CD4-positive, alpha-beta T cell treated with Interleukin-1 beta for 1 hour (primary cell): ENCODE measurements at regions not wholly inside any gene's neighbourhood (a gene's known extent, or its start where the extent isn't known, plus 50 kb on each side); places are given as distances from the start of the nearest gene placed in this dataset.
"Not testable (repeated sequence)": the region's sequence is repeated elsewhere in the genome, so short reads cannot be mapped to it uniquely, and the experiment has no call there.

Experiments
- DNase-seq, 2 donors: peaks; one replicate each; pipeline ENCODE4 v3.0.0-alpha.2; 2020 to 2022

DNA sequence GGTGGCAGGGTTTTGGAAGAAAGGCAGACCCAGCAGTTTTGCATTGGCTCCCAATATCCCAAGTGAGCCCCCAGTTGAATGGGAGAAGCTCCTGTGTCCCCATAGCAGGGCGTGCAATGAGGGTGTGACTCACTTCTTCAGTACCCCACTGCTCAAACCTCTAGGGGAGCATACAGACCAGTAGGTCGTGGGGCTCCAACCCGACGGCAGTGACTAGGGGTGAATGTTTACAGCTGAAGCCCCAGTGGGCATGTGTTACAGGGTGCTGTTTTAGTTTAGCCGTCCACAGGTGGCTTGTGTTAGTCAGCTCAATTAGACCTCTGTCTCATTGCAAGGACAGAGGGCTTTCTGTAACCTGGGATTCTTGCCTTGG, 564.5 kb upstream of the CNTN5 start:
- DNase-seq, result no peak

DNA sequence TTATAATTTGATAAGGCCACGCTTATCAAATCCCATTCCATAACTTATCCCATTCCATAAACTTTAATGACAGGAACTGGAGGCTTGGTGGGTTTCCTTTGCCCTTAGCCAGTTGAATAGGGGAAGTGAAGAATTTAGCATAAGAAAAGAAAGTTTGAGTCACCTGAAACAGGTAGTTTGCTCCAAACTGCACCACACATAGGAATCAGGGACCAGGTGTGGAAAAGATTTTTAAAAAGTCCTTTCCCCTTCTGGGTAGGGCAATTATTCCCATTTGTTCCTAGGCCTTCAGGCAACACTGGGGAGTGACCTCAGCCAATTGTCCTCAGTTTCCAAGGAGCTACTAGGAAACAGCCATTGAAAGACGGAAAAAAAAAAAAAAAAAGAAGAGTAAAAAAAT, 525.7 kb upstream of the CNTN5 start:
- no peak for DNase-seq

DNA sequence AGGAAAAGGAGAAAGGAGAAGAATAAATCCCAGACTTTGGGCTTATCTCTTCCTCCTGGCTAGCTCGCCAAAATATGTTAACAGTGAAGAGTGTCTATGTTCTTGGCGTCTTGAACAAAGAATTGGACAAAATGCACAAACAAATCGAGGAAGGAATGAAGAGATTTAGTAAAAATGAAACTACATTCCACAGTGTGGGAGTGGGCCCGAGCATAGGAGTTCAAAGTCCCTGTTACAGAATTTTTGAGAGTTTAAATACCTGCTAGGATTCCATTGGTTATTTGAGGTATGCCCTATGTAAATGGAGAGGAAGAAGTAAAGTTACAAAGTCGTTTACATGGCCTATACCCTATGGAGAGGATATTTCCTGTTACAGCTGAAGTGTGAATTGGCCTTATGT, 525.1 kb upstream of the CNTN5 start:
- no peak for DNase-seq

DNA sequence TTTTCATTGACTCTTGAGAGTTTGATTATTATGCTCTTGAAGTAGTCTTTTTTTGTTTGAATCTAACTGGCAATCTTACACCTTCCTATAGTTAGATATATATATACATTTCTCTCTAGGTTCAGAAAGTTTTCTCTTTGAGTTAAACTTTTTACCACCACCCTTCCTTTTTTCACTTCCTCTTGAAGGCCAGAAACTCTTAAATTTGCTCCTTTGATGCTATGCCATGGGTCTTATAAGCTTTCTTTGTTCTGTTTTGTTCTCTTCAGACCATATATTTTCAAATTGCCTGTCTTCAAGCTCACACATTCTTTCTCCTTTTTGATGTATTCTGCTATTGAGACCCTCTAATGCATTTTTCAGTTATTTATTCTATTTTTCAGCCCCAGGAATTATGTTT, 513.5 kb upstream of the CNTN5 start:
- DNase-seq, result no peak

DNA sequence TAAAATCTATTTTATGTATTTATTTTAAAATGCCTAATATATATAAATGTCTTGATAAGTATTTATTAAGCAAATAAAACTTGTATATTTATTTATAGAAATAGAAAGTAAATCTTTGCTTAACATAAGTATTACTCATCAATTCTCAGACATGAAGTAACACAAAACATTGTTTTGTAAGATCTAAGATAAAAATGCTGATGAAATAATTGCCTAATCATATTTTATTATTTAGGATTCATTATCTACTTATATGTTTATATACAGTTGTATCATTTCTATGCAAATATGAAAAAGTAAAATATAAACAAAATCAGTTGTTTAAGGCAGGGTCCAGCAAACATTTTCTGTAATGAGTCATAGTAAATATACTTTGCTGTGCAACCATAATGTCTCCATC, 507.8 kb upstream of the CNTN5 start:
- no peak for DNase-seq

DNA sequence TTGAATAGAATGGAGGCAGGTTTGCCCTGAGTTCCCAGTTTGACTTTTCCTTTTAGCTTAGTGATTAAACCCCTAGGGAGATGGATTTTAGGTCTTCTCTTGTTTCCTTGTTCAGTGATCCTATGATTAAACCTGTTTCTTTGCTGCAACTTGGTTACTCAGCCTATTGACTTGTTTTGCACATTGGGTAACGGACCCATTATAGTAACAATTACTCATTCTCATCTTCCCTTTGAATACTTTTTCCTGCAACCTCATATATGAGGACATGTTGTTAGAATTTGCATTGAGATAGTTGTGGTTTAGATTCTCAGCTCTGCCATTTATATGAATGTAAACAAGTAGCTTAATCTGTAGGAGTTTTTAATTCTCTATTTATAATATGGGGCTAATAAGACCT, 489.2 kb upstream of the CNTN5 start:
- DNase-seq, result no peak

DNA sequence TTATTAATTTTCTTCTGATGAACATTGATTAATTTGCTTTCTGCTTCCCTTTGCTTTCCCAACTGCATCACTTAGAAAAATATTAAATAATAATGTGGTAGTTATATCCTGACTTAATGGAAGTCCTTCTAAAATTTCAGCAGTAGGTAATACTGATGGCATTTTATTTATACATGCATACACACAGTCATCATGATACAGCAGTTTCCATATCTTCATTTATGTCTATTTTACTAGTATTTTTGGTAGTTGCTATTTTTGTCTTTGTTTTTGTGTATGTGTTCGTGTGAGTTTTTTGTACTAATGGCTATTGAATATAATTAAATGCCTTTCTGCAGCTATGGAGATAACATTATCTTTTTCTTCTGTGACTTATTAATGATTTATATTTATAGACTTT, 484.7 kb upstream of the CNTN5 start:
- no peak for DNase-seq

DNA sequence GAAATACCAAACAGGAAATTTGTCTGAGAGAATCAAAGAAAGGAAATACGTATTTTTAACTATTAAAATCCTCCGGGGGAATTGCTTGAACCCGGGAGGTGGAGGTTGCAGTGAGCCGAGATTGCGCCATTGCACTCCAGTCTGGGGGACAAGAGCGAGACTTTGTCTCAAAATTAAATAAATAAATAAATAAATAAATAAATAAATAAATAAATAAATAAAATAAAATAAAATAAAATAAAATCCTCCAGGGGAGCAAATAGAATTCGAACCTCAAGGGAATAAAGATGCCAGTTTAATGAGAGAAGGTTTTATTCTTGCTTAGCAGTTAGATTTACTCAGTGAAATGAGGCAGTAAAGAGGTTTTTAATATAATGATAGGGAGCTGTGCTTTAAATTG, 482.4 kb upstream of the CNTN5 start:
- not testable (repeated sequence) for DNase-seq

DNA sequence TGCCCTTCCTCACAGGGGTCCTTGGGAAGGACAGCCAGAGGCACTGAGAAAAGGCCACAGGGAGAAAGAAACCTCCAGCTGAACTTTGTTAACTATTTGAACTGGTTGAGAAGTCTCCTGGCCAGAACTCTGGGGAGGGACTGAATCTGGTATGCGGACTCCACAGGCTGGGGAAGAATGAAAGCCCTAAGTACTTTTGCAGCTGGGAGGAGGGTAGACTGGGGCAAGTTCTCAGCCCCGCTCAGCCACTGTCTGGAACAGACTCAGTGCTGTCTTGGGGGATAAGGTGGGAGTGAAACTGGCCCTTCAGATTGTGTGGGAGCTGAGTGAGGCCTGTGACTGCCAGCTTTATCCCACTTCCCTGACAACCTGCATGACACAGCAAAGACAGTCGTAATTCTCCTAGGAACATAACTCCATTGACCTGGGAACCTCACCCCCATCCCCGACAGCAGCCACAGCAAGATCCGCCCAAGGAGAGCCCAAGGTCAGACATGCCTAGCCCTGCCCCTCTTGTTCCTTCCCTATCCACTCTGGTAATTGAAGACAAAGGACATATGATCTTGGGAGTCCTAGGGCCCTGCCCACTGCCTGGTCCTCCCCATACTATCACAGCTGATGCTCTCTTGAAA, 475.1 kb upstream of the CNTN5 start:
- no peak for DNase-seq

DNA sequence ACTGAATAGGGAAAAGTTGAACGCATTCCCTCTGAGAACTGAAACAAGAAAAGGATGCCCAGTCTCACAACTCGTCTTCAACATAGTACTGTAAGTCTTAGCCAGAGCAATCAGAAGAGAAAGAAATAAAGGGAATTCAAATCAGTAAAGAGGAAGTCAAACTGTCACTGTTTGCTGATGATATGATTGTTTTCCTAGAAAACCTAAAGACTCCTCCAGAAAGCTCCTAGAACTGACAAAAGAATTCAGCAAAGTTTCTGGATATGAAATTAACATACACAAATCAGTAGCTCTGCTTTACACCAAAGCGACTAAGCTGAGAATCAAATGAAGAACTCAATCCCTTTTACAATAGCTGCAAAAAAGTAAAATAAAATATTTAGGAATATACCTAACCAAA, 471.2 kb upstream of the CNTN5 start:
- no peak for DNase-seq

DNA sequence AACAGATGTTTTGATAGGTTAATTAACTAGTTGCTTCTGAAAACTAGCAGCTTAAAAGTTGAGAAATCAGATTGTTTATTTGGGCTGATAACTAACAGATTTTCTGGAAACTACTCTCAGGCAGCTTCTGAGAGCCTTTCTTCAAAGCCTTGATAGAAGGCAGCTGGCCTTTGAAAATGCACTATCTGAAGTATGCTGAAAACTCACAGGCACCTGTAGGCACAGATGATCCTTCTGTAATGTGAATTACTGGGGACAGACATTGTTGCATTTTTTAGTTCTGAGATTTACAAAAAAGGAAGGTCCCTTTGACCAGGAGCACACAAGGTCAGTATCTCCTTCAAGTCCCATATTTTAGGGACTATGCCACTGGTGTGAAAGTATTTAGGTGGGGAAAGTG, 460.8 kb upstream of the CNTN5 start:
- DNase-seq, result no peak

DNA sequence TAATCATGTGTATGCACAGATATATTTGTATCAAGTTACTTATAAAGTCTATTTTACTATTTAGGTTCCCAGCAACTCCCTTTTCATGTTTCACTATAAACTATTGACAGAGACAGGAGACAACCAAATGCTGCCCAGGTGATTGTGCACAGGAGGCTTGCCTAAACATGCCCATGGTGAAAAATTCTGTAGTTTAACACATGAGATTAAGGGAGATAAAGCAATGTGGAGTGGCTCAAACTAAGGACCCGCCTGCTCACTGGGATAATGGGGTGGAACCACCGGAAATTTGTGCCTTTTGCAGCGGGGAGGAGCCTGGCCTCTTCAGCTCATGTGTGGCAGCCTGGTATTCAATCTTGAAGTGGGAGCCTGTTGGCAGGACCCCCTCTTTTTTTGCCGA, 459.5 kb upstream of the CNTN5 start:
- no peak for DNase-seq

DNA sequence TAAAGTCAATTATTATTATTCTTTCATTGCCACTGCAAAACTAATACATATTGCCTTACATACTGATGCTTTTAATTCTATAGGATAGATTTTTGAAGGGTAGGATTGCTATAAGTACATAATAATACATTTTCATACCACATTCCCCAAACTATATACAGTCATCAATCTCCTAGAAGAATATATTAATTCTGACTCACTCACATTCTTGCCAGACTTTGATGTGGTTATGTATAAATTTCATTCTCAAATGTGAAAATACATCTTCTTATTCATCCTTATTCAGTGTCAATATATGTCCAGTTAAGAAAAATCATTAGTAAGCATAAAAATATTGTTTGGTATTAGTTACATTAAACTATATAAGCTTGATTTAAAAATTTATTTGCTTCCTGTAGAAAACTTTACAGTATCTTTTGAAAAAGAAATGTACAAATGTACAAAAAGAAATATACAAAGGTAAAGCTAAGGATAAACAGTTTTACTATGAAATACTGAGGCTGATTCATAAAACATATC, 458.8 kb upstream of the CNTN5 start:
- no peak for DNase-seq

DNA sequence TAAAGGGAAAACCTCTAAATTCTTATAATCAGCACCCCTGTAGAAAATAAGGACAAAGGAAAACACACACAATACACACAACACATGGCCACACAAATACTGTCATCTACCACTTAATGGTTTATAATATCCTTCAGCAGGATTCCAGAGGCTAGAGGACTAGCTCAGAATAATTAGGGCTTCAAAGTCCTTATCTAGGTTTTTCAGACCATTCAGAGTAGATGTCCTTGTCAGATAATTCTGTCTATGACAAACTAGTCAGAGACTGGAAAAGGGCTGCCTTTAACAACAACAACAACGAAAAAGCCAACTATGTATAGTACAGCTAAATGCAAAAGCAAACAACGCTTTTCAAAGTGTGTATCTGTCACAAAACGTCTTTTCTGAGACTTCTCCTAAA, 456.5 kb upstream of the CNTN5 start:
- DNase-seq, result no peak

DNA sequence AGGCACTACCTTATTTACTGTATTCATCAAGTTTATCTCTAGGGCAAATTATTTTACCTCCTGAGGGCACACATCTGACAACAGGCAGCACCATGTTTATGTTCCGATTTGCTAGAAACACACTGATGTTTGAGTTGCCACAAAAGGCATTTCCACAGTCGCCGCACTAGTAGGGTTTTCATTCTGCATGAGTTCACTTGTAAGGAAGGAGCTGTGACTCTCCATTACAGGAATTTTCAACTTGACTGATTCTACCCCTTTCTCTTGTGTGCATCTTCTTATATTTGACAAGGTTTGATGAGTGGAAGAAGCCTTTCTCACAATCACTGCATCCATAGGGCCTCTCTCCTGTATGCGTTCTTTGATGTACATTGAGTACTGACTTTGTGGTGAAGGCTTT, 455.9 kb upstream of the CNTN5 start:
- no peak for DNase-seq

DNA sequence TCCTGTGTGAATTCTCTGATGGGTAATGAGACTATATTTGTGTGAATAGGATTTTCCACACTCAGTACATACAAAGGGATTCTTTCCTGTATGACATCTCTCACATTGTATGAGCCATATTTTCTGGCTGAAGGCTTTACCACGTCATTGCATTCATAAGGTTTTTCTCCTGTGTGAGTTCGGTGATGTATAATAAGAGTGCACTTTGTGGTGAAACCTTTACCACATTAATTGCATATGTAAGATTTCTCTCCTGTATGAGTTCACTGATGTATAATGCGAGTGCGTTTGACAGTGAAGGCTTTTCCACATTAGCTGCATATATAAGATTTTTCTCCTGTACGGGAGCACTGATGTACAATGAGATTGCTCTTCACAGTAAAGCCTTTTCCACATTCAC, 455.4 kb upstream of the CNTN5 start:
- DNase-seq, result no peak

DNA sequence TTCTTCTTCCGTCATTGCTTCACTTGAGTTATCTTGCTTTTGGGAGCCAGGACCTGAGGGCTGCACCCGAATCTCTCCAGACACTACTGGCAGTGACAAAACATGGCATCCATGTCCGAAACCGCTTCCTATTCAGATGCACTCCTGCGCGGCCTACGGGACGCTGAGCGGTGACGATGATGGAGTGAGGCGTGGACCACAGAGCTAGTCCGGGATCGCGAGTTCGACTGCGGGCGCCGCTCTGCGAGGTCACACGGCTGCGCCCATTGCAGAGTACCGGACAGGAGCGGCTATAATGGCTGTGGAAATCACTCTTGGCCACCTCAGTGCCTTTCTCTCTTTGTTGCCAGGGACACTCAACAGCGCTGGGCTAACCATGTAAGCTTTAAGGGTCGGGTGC, 453.8 kb upstream of the CNTN5 start:
- no peak for DNase-seq

DNA sequence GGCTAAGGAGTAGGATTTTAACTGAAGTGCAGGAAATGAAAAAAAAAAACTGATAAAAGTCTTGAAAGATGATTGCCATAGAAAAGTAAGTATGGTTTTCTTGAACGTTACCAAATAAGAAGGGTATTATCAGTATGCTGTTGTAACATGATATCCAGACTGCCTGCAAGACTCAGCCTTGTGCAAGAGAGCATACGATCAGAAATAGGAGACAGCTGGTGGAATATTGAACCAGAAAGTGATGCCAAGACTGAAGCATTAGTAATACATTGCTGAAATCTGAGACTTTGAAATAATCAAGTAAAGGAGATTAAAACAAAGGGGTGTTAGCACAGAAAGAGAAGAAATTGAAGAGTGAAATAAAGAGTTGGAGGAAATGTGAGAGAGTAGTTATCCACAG, 452.7 kb upstream of the CNTN5 start:
- no peak for DNase-seq

DNA sequence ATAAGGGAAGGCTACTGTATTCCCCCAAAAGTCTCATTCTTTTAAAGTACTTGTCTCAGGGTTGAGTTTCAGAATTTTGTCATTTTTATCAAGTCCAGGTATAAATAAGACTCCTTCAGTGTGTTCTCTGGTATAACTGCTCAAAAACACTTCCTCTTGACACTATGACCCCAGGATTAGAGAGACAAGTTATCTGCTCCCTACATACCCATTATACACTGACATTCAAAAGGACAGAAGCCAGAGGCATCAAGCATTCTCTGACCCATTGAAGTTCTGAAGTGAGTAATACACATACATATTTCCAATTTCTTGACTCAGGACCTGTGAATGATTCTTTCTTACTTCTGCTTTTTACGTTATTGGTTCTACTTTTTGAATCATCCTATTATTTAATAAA, 447.8 kb upstream of the CNTN5 start:
- no peak for DNase-seq

DNA sequence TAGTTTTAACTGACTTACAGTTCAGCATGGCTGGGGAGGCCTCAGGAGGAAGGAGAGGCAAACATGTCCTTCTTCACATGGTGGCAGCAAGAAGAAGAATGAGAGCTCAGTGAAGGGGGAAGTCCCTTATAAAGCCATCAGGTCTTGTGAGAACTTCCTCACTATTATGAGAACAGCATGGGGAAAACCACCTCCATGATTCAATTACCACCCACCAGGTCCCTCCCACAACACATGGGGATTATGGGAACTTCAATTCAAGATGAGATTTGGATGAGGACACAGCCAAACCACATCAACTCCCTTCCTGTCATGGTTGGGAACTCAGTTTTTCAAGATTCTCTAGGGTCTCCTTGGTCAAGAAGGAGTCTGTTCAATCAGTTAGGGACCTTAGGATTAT, 432.9 kb upstream of the CNTN5 start:
- DNase-seq, result no peak

DNA sequence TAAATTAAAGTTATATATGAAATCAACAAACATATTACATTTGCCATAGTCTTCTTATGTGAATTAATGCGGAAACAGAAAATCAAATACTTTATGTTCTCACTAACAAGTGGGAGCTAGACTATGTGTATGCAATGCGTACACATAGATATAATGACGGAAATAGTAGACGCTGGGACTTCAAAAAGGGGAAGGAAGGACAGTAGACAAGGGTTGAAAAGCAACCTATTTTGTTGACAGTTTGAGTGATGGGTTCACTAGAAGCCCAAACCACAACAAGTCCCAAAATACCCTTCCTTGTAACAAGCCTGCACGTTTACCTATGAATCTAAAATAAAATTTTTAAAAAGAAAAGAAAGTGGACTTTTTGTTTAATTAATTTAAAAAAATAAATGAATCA, 430.8 kb upstream of the CNTN5 start:
- no peak for DNase-seq

DNA sequence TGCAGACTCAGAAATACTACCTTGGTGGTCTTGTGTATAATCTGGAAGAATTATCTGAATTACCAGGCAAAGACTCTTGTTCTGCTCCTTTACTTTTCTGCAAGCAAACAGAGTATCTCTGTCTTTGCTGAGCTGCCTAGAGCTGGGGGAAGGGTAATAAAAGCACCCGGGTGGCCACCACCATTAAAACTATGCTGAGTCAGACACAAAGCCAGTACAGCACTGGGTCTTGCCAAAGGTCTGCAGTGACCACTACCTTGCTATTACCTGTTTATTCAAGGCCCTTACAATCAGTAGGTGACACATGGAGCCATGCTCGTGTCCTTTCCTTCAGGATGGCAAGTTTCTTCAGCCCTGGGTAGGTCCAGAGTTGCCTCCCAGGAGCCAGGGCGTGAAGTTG, 420.6 kb upstream of the CNTN5 start:
- no peak for DNase-seq

DNA sequence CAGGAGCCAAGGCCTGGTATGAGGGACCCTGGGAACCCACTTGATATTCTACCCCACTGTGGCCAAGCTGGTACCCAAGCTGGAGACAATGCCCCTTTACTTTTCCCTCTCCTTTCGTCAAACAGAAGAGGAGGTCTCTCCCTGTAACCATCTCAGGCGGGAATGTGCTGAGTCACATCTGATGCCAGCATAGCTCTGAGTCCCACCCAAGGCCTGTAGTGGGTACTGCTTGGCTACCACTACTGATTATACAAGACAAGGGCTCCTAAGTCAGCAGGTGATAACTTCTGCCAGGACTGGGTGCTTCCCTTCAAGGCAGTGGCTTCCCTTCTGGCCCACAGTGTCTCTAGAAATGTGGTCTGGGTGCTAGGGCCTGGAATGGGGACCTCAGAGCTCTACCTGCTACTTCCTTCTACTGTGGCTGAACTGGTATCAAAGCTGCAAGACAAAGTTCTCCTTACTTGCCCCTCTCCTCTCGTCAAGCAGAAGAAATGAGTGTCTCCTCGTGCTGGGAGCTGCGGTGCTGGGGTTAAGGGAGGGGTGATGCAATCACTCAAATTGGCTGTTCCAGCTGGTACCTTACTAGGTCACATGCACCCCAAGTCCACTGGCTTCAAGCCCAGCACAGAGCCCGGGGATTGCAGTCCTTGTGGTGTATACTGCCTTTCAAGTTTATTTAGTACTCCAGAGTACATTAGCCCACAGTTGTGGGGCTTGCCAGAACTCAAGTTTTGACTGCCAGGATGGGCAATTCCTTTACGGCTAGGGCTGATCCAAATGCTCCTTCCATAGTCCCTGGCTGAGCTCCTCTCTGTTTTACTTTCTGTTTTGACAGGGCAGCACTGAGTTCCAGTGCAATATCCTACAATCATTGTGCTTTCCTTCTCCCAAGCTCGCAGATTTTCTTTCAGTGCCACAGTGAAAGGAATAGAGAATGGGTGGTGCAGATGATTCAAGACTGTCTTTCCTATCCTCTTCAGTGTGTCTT, 419.7 kb upstream of the CNTN5 start:
- no peak for DNase-seq

DNA sequence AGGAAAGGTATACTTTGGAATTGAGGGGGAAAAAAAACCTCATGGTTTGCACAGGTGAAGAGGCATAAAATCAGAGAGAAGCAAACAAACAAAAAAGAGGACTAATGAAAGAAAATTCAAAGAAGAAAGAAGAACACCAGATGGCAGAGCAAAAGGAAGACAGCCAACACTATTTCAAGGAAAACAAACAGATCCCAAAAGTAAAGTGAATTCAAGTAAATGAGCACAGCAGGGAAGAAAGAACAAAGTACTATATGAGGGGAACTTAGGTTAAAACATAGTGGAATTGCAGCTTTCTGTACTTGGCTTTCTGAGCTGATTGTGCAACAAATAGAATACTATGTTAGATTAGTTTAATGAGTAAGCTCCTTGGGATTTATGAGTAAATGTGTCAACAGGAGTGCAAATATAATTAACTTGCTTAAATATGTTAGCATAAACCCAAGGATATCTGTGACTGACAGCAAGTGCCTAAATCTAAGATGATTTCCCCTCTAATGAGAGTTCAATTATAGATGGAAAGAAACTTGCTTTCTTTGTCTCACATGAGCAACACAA, 404.6 kb upstream of the CNTN5 start:
- no peak for DNase-seq
